ENCODE measurements at regions not wholly inside any gene's neighbourhood (a gene's known extent, or its start where the extent isn't known, plus 50 kb on each side); places are given as distances from the start of the nearest gene placed in this dataset.

DNA sequence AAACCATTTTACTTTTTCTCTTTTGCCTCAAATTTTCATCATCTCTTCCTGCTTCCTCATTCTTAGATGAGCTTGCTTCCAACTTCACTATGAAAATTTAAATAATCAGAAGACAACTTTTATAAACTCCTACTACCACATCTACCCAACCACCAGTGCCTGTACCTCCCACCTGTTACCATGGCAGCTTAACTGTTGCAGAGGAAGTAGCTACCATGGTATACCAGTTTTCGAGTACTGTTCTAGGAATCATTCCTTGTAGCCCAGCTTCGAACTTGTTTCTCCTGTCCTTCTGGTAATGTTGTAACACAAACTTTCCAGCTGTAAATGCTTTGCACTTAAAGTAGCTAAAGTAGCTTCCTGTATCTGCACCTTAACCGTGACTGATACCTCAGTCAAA lies 266.8 kb upstream of the NREP start:
- Histone ChIP-seq H2AFZ (ENCODE audit: low read depth, low read length) (no peak overlapping the region), H3K4me2 (ENCODE audit: low read length) (no peak overlapping the region), H4K20me1 (ENCODE audit: insufficient read depth) (no peaks in the 10 kb centered on the region), H3K27ac (ENCODE audit: low read length) (no peak overlapping the region), H3K9me2 (ENCODE audit: insufficient read depth, low read length) (no peaks in the 10 kb centered on the region), H3K9ac (ENCODE audit: low read length) (no peak overlapping the region), H3K27me3 (ENCODE audit: insufficient read depth, low read depth, low read length) (no peaks in the 10 kb centered on the region), H3F3A (ENCODE audit: insufficient read depth, low read length, poor library complexity, severe bottlenecking) (no peaks in the 10 kb centered on the region), H3K9me3 (ENCODE audit: low read length) (no peaks in the 10 kb centered on the region), H3K36me3 (ENCODE audit: insufficient read depth, low read length) (no peaks in the 10 kb centered on the region), H3K4me3 (ENCODE audit: low read length) (no peak overlapping the region), H3K79me2 (replicated peaks; ENCODE audit: insufficient read depth, low read length) (no peaks in the 10 kb centered on the region)
- TF ChIP-seq, protein P1, sequence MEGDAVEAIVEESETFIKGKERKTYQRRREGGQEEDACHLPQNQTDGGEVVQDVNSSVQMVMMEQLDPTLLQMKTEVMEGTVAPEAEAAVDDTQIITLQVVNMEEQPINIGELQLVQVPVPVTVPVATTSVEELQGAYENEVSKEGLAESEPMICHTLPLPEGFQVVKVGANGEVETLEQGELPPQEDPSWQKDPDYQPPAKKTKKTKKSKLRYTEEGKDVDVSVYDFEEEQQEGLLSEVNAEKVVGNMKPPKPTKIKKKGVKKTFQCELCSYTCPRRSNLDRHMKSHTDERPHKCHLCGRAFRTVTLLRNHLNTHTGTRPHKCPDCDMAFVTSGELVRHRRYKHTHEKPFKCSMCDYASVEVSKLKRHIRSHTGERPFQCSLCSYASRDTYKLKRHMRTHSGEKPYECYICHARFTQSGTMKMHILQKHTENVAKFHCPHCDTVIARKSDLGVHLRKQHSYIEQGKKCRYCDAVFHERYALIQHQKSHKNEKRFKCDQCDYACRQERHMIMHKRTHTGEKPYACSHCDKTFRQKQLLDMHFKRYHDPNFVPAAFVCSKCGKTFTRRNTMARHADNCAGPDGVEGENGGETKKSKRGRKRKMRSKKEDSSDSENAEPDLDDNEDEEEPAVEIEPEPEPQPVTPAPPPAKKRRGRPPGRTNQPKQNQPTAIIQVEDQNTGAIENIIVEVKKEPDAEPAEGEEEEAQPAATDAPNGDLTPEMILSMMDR (IDR thresholded peaks at IDR 0.05; ENCODE audit: poor library complexity, severe bottlenecking) = no peak
- TF ChIP-seq EZH2 (IDR thresholded peaks at IDR 0.05; ENCODE audit: borderline replicate concordance, insufficient read depth, low read length, poor library complexity, severe bottlenecking) (no peak), TAF1 (IDR thresholded peaks at IDR 0.05; ENCODE audit: low read depth) (no peak), EP300 (conservative IDR thresholded peaks at IDR 0.05; ENCODE audit: poor library complexity, severe bottlenecking) (no peak), SMC3 (conservative IDR thresholded peaks at IDR 0.05; ENCODE audit: poor library complexity) (no peak)

DNA sequence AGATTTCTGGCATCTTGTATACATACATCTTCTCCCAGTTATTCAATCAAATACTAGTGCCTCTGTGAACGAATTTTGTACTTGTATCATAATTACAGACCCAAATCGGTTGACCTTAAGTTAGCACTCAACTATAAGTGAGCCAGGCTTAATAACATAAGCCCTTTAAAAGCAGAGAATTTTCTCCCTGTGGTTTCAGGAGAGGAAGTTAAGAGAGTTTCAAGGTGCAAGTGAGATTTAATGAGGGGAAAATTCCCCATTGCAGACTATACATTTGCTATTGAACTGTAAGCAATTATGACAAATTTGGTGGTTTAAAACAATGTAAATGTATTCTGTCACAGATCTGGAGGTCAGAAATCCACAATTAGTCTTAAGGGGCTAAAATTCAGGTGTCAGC lies 261.9 kb upstream of the NREP start:
- Histone ChIP-seq H3K9ac (ENCODE audit: low read length) (no peak overlapping the region), H3K9me3 (ENCODE audit: low read length) (no peaks in the 10 kb centered on the region), H3K27me3 (ENCODE audit: insufficient read depth, low read depth, low read length) (no peaks in the 10 kb centered on the region), H3K36me3 (ENCODE audit: insufficient read depth, low read length) (no peaks in the 10 kb centered on the region), H3K4me2 (ENCODE audit: low read length) (no peak overlapping the region), H3K79me2 (replicated peaks; ENCODE audit: insufficient read depth, low read length) (no peaks in the 10 kb centered on the region), H3K27ac (ENCODE audit: low read length) (no peak overlapping the region), H3K9me2 (ENCODE audit: insufficient read depth, low read length) (no peaks in the 10 kb centered on the region), H2AFZ (ENCODE audit: low read depth, low read length) (no peak overlapping the region), H3K4me3 (ENCODE audit: low read length) (no peak overlapping the region), H4K20me1 (ENCODE audit: insufficient read depth) (no peaks in the 10 kb centered on the region), H3F3A (ENCODE audit: insufficient read depth, low read length, poor library complexity, severe bottlenecking) (no peaks in the 10 kb centered on the region)
- TF ChIP-seq MXI1 (conservative IDR thresholded peaks at IDR 0.05; ENCODE audit: poor library complexity, severe bottlenecking) (no peak), EP300 (conservative IDR thresholded peaks at IDR 0.05; ENCODE audit: poor library complexity, severe bottlenecking) (no peak), POLR2AphosphoS5 (IDR thresholded peaks at IDR 0.05) (no peak), TAF1 (IDR thresholded peaks at IDR 0.05; ENCODE audit: low read depth) (no peak), EZH2 (IDR thresholded peaks at IDR 0.05; ENCODE audit: borderline replicate concordance, insufficient read depth, low read length, poor library complexity, severe bottlenecking) (no peak), RAD21 (conservative IDR thresholded peaks at IDR 0.05) (no peak), SMC3 (conservative IDR thresholded peaks at IDR 0.05; ENCODE audit: poor library complexity) (no peak)
- TF ChIP-seq, protein P2, sequence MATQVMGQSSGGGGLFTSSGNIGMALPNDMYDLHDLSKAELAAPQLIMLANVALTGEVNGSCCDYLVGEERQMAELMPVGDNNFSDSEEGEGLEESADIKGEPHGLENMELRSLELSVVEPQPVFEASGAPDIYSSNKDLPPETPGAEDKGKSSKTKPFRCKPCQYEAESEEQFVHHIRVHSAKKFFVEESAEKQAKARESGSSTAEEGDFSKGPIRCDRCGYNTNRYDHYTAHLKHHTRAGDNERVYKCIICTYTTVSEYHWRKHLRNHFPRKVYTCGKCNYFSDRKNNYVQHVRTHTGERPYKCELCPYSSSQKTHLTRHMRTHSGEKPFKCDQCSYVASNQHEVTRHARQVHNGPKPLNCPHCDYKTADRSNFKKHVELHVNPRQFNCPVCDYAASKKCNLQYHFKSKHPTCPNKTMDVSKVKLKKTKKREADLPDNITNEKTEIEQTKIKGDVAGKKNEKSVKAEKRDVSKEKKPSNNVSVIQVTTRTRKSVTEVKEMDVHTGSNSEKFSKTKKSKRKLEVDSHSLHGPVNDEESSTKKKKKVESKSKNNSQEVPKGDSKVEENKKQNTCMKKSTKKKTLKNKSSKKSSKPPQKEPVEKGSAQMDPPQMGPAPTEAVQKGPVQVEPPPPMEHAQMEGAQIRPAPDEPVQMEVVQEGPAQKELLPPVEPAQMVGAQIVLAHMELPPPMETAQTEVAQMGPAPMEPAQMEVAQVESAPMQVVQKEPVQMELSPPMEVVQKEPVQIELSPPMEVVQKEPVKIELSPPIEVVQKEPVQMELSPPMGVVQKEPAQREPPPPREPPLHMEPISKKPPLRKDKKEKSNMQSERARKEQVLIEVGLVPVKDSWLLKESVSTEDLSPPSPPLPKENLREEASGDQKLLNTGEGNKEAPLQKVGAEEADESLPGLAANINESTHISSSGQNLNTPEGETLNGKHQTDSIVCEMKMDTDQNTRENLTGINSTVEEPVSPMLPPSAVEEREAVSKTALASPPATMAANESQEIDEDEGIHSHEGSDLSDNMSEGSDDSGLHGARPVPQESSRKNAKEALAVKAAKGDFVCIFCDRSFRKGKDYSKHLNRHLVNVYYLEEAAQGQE (IDR thresholded peaks at IDR 0.05; ENCODE audit: borderline replicate concordance) = no peak
- TF ChIP-seq, protein P1 (IDR thresholded peaks at IDR 0.05; ENCODE audit: poor library complexity, severe bottlenecking) = no peak

Measured in neural cell (in vitro differentiated cells).